Smooth muscle cell (in vitro differentiated cells): ENCODE measurements at regions not wholly inside any gene's neighbourhood (a gene's known extent, or its start where the extent isn't known, plus 50 kb on each side); places are given as distances from the start of the nearest gene placed in this dataset.

Experiments
- DNase-seq: peaks from one replicate; lab custom pipeline; 2025; ENCODE audit not compliant: unreplicated experiment; lab: John Stamatoyannopoulos, UW
- H2AFZ ChIP-seq: fragments of 200-600 bp; sonication (generic); 2 replicates; pipeline ENCODE4 v1.6.0; 2016; ENCODE audit warnings: antibody characterized with exemption, low read depth, mild to moderate bottlenecking
- H3F3A ChIP-seq: fragments of 200-600 bp; sonication (generic); 2 replicates; pipeline ENCODE4 v1.6.0; 2017; ENCODE audit warnings: antibody characterized with exemption, low read depth
- H3K27ac ChIP-seq: fragments of 200-600 bp; sonication (generic); 2 replicates; pipeline ENCODE4 v1.5.1; 2016; ENCODE audit warnings: low read depth, mild to moderate bottlenecking
- H3K27me3 ChIP-seq: fragments of 200-600 bp; sonication (generic); 2 replicates; pipeline ENCODE4 v1.6.1; 2016; ENCODE audit warnings: low read depth, mild to moderate bottlenecking
- H3K36me3 ChIP-seq: fragments of 200-600 bp; sonication (generic); 2 replicates; pipeline ENCODE4 v1.5.1; 2016; ENCODE audit warnings: low read depth
- H3K4me1 ChIP-seq: fragments of 200-600 bp; sonication (generic); 2 replicates; pipeline ENCODE4 v1.5.1; 2016; ENCODE audit warnings: low read depth
- H3K4me2 ChIP-seq: fragments of 200-600 bp; sonication (generic); 2 replicates; pipeline ENCODE4 v1.6.0; 2016; ENCODE audit warnings: mild to moderate bottlenecking
- H3K4me3 ChIP-seq: fragments of 200-600 bp; sonication (generic); 2 replicates; pipeline ENCODE4 v1.5.1; 2016; ENCODE audit warnings: mild to moderate bottlenecking
- H3K79me2 ChIP-seq: fragments of 200-600 bp; sonication (generic); 2 replicates; pipeline ENCODE4 v1.6.0; 2016; ENCODE audit warnings: low read depth, mild to moderate bottlenecking
- H3K9ac ChIP-seq: fragments of 200-600 bp; sonication (generic); 2 replicates; pipeline ENCODE4 v1.6.0; 2016; ENCODE audit warnings: low read depth
- H3K9me3 ChIP-seq: fragments of 200-600 bp; sonication (generic); replicated peaks from 2 replicates; pipeline ENCODE4 v1.5.1; 2016; ENCODE audit warnings: low read depth
- H4K20me1 ChIP-seq: fragments of 200-600 bp; sonication (generic); 2 replicates; pipeline ENCODE4 v1.6.0; 2016; ENCODE audit warnings: low read depth
- WGBS: methylation state at CpG from one replicate; pipeline ENCODE4 v1.1.7; 2016; ENCODE audit warnings: low lambda C conversion rate; 5-methylcytosine and 5-hydroxymethylcytosine counted together
- TF ChIP-seq, protein P1 (sequence below): fragments of 200-600 bp; sonication (generic); IDR thresholded peaks from 2 replicates; pipeline ENCODE4 v1.5.1; 2017; ENCODE audit warnings: borderline replicate concordance, mild to moderate bottlenecking, antibody characterized with exemption; ENCODE audit not compliant: insufficient read depth, poor library complexity, severe bottlenecking

DNA sequence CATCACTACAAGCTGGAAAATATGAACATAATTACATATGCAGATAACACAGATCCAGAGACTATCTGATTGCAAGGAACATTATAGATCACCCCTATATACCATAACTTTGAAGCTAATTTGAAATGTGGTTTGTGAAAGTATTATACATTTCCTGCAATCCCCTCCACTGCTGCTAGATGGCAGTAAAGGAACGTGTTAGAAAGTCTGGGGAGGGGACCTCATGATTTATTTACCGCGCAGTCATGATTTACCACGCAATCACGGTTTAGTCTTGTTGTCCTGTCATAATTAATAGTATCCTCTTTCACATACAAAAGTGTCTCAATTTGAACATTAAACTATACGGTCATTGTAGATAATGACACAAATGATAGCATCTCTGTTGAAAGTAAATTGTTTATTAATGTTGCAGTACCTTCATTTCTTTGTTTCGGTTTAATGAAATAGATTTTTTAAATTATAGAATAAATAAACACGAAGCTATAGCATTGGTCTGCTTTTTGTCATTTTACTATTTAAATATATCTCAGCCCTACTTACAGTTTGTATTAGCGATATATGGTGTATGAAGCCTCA lies 145.3 kb upstream of the PRSS1 start:
- no peaks in the 10 kb centered on the region for H3K79me2 ChIP-seq
- peak overlapping the region; percentile 79 for H3K4me2 ChIP-seq
- no peaks in the 10 kb centered on the region for H3K4me1 ChIP-seq
- H3F3A ChIP-seq: no peaks in the 10 kb centered on the region
- H2AFZ ChIP-seq: no peak overlapping the region
- TF ChIP-seq, protein P1, sequence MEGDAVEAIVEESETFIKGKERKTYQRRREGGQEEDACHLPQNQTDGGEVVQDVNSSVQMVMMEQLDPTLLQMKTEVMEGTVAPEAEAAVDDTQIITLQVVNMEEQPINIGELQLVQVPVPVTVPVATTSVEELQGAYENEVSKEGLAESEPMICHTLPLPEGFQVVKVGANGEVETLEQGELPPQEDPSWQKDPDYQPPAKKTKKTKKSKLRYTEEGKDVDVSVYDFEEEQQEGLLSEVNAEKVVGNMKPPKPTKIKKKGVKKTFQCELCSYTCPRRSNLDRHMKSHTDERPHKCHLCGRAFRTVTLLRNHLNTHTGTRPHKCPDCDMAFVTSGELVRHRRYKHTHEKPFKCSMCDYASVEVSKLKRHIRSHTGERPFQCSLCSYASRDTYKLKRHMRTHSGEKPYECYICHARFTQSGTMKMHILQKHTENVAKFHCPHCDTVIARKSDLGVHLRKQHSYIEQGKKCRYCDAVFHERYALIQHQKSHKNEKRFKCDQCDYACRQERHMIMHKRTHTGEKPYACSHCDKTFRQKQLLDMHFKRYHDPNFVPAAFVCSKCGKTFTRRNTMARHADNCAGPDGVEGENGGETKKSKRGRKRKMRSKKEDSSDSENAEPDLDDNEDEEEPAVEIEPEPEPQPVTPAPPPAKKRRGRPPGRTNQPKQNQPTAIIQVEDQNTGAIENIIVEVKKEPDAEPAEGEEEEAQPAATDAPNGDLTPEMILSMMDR: peak; percentile 91
- 27% methylated on average over 9 of the region's 9 CpGs for WGBS
- H3K9me3 ChIP-seq: no peaks in the 10 kb centered on the region
- H3K9ac ChIP-seq: no peak overlapping the region
- H3K36me3 ChIP-seq: no peaks in the 10 kb centered on the region
- H4K20me1 ChIP-seq: no peaks in the 10 kb centered on the region
- no peak for DNase-seq
- H3K27ac ChIP-seq: no peak overlapping the region
- peaks cover 20% of the 10 kb centered on the region for H3K27me3 ChIP-seq
- peak overlapping the region; percentile 33 for H3K4me3 ChIP-seq

DNA sequence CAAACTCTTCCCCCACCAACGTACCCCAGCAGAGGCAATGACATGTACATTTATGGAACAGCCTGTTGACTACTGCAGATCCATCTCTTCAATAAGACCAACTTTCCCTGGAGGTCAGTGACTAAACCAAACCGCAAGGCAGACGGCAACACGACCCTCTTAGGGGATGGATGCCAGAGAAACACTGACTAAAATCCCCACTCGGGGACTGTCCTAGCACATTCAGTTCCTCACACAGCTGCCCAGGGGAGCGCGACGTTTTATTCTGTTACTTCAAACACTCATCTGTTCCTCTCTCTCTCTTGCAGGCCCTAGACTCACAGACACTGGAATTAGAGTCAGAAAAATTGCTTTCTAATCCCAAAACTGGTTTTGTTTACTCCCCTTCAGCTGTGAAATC lies 146.5 kb upstream of the PRSS1 start:
- DNase-seq: no peak
- no peaks in the 10 kb centered on the region for H3K36me3 ChIP-seq
- H3K27ac ChIP-seq: no peak overlapping the region
- H3F3A ChIP-seq: no peaks in the 10 kb centered on the region
- no peaks in the 10 kb centered on the region for H3K79me2 ChIP-seq
- H3K9me3 ChIP-seq: no peaks in the 10 kb centered on the region
- TF ChIP-seq, protein P1: no peak
- WGBS: 57% methylated on average over 8 of the region's 8 CpGs
- peaks cover 20% of the 10 kb centered on the region for H3K27me3 ChIP-seq
- H4K20me1 ChIP-seq: no peaks in the 10 kb centered on the region
- H3K4me1 ChIP-seq: no peaks in the 10 kb centered on the region
- H3K4me2 ChIP-seq: no peak overlapping the region
- H2AFZ ChIP-seq: no peak overlapping the region
- no peak overlapping the region for H3K9ac ChIP-seq
- H3K4me3 ChIP-seq: no peak overlapping the region

DNA sequence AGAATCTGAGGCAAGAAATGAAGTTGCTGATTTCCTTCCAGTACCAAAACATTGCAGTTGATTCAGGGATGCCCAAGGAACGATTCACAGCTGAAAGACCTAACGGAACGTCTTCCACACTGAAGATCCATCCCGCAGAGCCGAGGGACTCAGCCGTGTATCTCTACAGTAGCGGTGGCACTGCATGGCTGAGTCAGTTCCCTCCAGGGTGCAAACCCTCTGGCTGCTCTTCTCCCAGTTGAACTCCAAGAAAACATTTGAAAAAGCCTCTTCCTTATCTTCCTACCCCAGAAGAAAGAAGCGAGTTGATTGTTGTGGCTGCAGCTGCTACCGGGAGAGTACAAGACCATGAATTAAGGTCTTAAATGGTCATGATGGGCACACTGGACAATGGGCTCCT lies 147.1 kb upstream of the PRSS1 start:
- Histone ChIP-seq H3K36me3 (no peaks in the 10 kb centered on the region), H3K27ac (no peak overlapping the region), H3K4me3 (no peak overlapping the region), H2AFZ (no peak overlapping the region), H4K20me1 (no peaks in the 10 kb centered on the region), H3F3A (no peaks in the 10 kb centered on the region), H3K4me2 (no peak overlapping the region), H3K9me3 (no peaks in the 10 kb centered on the region), H3K9ac (no peak overlapping the region), H3K79me2 (no peaks in the 10 kb centered on the region), H3K4me1 (no peaks in the 10 kb centered on the region), H3K27me3 (peaks cover 22% of the 10 kb centered on the region)
- DNase-seq: no peak
- TF ChIP-seq, protein P1: no peak
- 83% methylated on average over 9 of the region's 9 CpGs for WGBS

DNA sequence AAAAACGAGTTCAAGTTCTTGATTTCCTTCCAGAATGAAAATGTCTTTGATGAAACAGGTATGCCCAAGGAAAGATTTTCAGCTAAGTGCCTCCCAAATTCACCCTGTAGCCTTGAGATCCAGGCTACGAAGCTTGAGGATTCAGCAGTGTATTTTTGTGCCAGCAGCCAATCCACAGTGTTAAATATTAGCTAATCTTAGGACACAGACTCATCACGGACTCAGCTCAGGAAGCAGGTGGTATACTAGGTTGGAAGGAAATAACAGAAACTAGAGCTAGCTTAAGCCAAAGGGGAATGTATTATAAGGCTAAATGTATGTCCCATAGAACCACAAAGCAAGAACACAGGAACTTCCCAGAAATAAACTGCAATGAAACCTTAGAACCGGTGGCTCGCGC lies 151.0 kb upstream of the PRSS1 start:
- DNase-seq: no peak
- Histone ChIP-seq H3K27me3 (peaks cover 38% of the 10 kb centered on the region), H4K20me1 (no peaks in the 10 kb centered on the region), H3K4me1 (no peaks in the 10 kb centered on the region), H3K27ac (no peak overlapping the region), H2AFZ (no peak overlapping the region), H3K79me2 (no peaks in the 10 kb centered on the region), H3F3A (no peaks in the 10 kb centered on the region), H3K9ac (no peak overlapping the region), H3K4me3 (no peak overlapping the region), H3K4me2 (no peak overlapping the region), H3K9me3 (no peaks in the 10 kb centered on the region), H3K36me3 (no peaks in the 10 kb centered on the region)
- WGBS: 73% methylated on average over 6 of the region's 6 CpGs
- TF ChIP-seq, protein P1: no peak
